HFF-Myc (cell line): ENCODE measurements at regions not wholly inside any gene's neighbourhood (a gene's known extent, or its start where the extent isn't known, plus 50 kb on each side); places are given as distances from the start of the nearest gene placed in this dataset.

ENCODE experiments used
- DNase-seq: peaks from one replicate; pipeline ENCODE4 v3.0.0-alpha.2; 2011; ENCODE audit warnings: low read depth; ENCODE audit errors: extremely low read depth
- H3K4me3 ChIP-seq: replicated peaks from 2 replicates; pipeline ENCODE4 v1.5.1; 2011; ENCODE audit warnings: low read depth, mild to moderate bottlenecking, control low read depth, low read length
- TF ChIP-seq, protein P1 (sequence below): IDR thresholded peaks from 2 replicates; pipeline ENCODE4 v1.5.1; 2012; ENCODE audit warnings: mild to moderate bottlenecking, low read depth, low read length, control low read depth; ENCODE audit errors: missing control alignments

DNA sequence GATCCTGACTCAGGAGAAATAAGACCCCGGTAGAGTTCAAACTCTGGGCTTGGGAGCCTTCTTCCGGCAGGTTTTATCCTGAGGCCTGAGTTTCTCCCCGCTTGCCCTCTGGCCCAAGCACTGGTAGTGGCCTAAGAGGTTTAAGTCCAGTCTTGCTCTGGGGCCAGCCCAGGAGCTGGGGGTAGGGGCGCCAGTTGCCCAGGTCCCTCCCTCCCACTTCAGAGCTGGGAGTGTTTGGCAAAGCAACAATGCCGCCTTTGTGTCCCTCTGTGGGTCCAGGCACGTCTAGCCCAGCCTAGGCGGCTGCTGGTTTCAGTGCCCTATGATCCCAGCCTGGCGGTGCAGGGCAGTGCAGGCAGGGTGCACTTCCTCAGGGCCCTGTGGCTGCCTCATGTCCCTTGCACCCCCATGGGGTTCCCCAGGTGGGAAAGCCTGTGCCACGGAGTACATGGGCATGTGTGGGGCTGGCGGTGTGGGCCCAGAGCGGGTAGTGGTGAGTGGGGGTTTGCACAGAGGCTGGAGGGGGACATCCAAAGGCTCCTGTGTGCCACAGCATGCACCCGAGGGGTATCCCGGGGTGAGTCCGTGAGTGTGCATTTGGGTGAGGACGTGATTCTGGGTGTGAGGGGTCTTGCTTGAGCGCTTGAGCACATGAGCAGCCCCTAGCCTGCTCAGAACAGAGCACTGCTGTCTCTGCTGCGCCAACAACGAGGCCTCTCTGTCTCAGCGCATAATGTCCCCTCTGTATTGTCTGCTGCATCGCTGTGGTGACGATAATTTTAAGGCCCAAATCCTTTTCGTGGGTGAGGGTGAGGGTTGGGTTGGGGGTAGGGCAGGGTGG lies 61.7 kb upstream of the PSD2 start:
- DNase-seq = no peak
- TF ChIP-seq, protein P1, sequence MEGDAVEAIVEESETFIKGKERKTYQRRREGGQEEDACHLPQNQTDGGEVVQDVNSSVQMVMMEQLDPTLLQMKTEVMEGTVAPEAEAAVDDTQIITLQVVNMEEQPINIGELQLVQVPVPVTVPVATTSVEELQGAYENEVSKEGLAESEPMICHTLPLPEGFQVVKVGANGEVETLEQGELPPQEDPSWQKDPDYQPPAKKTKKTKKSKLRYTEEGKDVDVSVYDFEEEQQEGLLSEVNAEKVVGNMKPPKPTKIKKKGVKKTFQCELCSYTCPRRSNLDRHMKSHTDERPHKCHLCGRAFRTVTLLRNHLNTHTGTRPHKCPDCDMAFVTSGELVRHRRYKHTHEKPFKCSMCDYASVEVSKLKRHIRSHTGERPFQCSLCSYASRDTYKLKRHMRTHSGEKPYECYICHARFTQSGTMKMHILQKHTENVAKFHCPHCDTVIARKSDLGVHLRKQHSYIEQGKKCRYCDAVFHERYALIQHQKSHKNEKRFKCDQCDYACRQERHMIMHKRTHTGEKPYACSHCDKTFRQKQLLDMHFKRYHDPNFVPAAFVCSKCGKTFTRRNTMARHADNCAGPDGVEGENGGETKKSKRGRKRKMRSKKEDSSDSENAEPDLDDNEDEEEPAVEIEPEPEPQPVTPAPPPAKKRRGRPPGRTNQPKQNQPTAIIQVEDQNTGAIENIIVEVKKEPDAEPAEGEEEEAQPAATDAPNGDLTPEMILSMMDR = no peak
- no peak overlapping the region for H3K4me3 ChIP-seq

DNA sequence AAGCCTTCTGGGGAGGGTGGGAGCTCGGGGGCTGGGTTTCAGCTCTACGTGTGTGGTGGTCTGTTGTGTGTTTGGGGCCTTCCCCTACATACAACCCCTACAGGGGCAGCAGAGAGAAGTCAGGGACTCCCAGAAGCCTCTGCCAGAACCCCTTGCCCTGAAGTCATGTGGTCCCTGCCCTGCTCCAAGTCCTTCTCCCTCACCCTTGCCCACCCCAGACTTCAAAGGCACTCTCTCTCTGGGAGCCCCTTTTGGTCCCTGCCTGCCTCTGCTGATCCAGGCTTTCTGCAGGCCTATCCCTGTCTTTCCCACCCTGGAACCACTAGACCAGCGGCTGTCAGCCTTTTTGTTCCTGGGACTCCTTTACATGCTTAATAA lies 61.1 kb upstream of the PSD2 start:
- no peak overlapping the region for H3K4me3 ChIP-seq
- TF ChIP-seq, protein P1 = no peak
- DNase-seq = no peak

DNA sequence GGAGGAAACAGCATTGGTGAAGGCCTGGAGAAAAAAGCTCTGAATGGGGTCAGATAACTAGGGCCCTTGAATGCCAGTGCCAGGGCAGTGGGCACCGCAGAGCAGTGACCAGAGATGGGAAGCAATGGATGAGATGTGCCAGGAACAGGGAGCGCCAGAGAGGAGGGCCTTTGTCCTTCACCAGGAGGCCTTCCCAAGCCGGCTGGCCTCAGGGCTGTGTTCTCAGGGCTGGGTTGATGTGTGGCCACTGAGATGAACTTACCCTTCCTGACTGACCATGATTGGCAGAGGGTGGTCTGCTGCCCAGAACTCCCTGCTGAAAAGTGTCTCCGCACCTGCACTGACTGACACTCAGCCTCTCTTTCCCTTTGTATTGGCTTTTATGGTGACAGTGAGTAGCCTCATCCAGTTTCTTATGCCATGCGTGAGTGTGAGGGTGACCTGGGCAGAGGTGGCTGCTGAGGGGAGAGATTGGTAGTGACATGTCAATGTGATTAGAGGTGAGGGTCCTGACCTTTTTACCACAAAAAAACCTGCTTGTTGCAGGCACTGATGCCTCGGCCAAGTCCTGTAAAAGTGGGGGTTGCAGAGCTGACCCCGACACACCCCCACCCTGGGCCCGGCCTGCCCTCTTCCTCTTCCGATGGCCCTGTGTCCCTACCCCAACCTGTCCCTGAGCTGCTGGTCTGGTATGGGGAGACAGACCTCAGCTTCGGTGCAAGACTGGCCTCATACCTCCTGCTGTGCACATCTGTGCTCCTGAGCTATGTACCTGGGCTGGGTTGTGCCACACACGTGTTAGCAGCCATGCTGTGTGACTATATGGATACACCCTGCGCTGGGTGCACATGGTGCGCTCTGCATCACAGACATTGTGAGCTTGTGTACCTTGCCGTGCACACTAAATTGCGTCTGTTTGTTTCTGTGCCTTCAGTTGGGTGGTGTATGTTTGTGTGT lies 57.1 kb upstream of the PSD2 start:
- H3K4me3 ChIP-seq = no peak overlapping the region
- no peak for DNase-seq
- TF ChIP-seq, protein P1 = no peak

DNA sequence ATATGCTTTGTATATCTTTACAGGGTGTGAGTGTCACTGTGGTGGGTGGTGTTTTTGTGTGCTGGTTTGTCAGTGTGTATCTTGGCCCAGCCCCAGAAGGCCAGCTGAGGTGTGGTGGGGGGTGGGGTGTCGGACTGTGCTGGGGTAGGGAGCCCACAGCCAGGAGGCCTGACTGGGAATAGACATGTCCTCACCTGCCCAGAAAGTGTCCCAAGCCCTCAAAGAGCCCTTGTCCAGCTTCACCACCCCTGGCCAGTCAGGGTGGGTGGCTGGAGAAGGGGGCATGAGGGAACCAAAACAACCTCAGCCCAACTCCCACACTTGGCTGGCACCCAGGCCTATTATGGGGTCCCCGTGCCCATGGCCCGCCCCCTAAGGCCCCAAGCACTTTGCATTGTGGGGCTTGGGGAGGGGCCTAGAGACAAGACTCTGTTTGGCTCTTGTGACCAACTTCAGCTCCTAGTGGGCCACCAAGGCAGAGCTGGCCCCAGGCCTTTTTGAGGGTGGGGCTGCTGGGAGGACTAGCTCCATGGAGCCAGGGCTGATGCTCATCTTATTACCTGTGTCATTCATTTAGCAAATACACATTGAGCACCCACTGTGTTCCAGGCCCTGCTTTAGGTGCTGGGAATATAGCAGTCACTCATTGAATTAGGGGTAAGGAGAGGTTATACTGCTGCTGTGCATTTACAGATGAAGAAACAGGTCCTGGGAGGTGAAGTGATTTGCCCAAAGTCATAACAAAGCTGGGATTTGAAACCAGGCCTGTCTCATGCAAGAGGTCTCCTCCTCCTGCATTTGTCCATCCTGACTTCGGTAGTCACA lies 56.2 kb upstream of the PSD2 start:
- TF ChIP-seq, protein P1 = no peak
- no peak overlapping the region for H3K4me3 ChIP-seq
- DNase-seq = no peak

DNA sequence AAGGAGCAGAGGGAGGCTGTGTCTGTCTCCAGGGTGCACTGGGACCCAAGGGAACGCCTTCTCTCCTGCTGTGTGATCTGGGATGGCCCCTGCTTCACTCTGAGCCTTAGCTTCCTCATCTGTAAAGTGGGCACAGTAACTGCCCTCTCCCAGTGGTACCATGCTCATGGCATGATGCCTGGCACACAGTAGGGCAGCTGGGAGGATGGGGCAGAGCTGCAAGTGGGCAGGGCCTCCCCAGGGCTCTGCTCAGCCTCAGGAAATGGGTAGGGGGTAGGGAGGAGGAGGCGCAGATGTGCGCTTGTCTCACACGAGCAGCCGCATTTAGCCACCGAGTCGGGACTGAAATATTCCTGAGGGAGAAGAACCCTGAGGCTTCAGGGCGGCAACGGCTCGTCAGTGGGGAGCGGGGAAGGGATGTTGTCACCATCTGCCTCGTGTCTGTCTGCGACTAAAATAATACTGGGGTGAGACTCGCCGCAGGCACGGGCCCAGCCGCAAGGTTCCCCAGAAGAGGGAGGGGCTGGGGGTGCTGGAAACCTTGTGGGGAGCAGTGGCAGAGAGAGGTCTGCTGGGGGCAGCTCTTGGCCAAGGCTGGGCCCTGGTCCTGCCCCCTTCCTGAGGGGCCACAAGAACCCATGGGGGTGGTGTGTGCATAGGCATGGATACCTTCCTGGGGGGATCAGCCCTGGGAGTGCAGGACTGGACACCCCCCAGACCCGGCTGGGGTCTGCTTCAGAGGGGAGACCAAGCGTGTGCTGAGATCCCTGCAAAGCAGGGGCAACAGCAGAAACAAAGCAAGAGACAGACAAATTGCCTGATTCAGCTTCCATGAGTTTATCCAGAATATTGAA lies 55.2 kb upstream of the PSD2 start:
- TF ChIP-seq, protein P1 = no peak
- H3K4me3 ChIP-seq = no peak overlapping the region
- DNase-seq = no peak
